ENCODE measurements at regions not wholly inside any gene's neighbourhood (a gene's known extent, or its start where the extent isn't known, plus 50 kb on each side); places are given as distances from the start of the nearest gene placed in this dataset.

DNA sequence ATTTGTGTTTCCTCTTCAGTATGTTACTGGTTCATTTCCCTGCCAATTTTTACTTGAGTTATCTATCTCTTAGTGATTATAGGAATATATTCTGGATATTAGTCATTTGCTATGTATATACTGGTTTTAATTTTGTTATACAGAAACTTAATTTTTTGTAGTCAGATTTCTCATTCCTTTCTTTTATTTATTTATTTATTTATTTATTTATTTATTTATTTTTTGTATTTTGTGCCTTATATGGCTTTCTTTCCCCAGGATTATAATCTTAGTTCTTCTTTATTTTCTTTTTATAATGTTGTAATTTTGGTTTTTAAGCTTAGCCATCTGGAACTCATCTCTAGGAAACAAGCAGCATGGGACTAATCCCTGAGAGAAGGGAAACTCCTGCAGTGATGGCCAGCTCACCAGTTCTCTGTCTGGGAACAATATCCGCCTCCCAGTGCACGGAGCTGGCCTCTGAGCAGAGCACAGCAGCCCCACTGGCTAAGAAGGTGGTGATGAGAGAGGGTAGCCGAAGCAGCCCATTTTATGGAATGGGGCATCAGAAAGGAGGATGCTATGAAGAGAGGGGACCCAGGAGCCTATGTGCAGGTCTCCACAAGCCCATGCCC lies 54.5 kb upstream of the ADORA2B start:
- ChIA-PET CTCF (no interaction called here), POLR2A (ENCODE audit: low non-redundant PET) (no interaction called here)
- no TSS peak for BruUV-seq (replicated peaks)
- no peak for TF ChIP-seq EZH2 (IDR thresholded peaks at IDR 0.05; ENCODE audit: borderline replicate concordance, low read depth, low read length, poor library complexity, severe bottlenecking)
- TF ChIP-seq, protein P1, sequence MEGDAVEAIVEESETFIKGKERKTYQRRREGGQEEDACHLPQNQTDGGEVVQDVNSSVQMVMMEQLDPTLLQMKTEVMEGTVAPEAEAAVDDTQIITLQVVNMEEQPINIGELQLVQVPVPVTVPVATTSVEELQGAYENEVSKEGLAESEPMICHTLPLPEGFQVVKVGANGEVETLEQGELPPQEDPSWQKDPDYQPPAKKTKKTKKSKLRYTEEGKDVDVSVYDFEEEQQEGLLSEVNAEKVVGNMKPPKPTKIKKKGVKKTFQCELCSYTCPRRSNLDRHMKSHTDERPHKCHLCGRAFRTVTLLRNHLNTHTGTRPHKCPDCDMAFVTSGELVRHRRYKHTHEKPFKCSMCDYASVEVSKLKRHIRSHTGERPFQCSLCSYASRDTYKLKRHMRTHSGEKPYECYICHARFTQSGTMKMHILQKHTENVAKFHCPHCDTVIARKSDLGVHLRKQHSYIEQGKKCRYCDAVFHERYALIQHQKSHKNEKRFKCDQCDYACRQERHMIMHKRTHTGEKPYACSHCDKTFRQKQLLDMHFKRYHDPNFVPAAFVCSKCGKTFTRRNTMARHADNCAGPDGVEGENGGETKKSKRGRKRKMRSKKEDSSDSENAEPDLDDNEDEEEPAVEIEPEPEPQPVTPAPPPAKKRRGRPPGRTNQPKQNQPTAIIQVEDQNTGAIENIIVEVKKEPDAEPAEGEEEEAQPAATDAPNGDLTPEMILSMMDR (conservative IDR thresholded peaks at IDR 0.05; ENCODE audit: low read depth, low read length) = no peak
- no peak overlapping the region for H3K27ac ChIP-seq (ENCODE audit: low read depth, low read length, poor library complexity, severe bottlenecking)
- intact Hi-C loops (cut with micrococcal nuclease; ENCODE audit: unreplicated experiment) = no loop called here
- H3K27me3 ChIP-seq (replicated peaks; ENCODE audit: insufficient read depth, low read depth, low read length, poor library complexity) = no peaks in the 10 kb centered on the region
- H3K9me3 ChIP-seq (ENCODE audit: low read depth, low read length, poor library complexity, severe bottlenecking) = no peaks in the 10 kb centered on the region
- H3K4me3 ChIP-seq (ENCODE audit: low read depth, low read length, poor library complexity, severe bottlenecking) = no peak overlapping the region
- H3K36me3 ChIP-seq (ENCODE audit: insufficient read depth, low read length, poor library complexity, severe bottlenecking) = no peaks in the 10 kb centered on the region
- peaks cover 10% of the 10 kb centered on the region for H3K4me1 ChIP-seq (ENCODE audit: insufficient read depth, low read length, poor library complexity, severe bottlenecking)
- DNase-seq (ENCODE audit: low spot score) = peak; percentile 70

DNA sequence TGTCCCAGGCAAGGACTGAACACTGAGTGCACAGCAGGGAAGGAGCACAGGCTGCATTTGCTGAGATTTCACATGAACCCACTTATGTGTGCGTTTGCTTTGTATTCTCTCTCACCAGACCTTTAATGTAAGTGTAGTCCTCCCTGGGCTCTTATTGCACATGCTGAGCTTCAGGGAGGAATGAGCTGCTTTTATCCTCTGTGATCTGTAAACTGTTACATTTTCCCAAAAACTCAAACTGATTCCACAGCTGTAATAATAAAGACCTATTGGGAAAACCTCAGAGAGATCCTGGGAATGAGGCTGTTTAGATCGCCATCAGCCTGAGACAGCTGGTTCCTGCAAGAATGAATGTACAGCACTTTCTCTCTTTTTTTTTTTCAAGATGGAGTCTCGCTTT lies 53.6 kb upstream of the ADORA2B start:
- Histone ChIP-seq H3K36me3 (ENCODE audit: insufficient read depth, low read length, poor library complexity, severe bottlenecking) (no peaks in the 10 kb centered on the region), H3K27me3 (replicated peaks; ENCODE audit: insufficient read depth, low read depth, low read length, poor library complexity) (no peaks in the 10 kb centered on the region), H3K9me3 (ENCODE audit: low read depth, low read length, poor library complexity, severe bottlenecking) (no peaks in the 10 kb centered on the region), H3K4me3 (ENCODE audit: low read depth, low read length, poor library complexity, severe bottlenecking) (no peak overlapping the region), H3K4me1 (ENCODE audit: insufficient read depth, low read length, poor library complexity, severe bottlenecking) (peaks cover 10% of the 10 kb centered on the region), H3K27ac (ENCODE audit: low read depth, low read length, poor library complexity, severe bottlenecking) (no peak overlapping the region)
- no peak for TF ChIP-seq EZH2 (IDR thresholded peaks at IDR 0.05; ENCODE audit: borderline replicate concordance, low read depth, low read length, poor library complexity, severe bottlenecking)
- TF ChIP-seq, protein P1 (conservative IDR thresholded peaks at IDR 0.05; ENCODE audit: low read depth, low read length) = no peak
- no TSS peak for BruUV-seq (replicated peaks)
- ChIA-PET CTCF (no interaction called here), POLR2A (ENCODE audit: low non-redundant PET) (no interaction called here)
- no peak for DNase-seq (ENCODE audit: low spot score)
- intact Hi-C loops (cut with micrococcal nuclease; ENCODE audit: unreplicated experiment) = no loop called here

DNA sequence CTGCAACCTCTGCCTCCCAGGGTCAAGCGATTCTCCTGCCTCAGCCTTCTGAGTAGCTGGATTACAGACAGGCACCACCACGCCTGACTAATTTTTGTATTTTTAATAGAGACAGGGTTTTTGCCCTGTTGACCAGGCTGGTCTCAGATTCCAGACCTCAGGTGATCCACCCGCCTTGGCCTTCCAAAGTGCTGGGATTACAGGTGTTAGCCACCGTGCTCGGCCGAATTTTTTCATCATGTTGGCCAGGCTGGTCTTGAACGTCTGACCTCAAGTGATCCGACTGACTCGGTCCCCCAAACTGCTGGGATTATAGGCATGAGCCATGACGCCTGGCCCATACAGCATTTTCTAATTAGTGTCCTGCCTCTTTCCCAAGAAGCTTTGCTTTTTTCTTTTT lies 52.7 kb upstream of the ADORA2B start:
- Histone ChIP-seq H3K4me1 (ENCODE audit: insufficient read depth, low read length, poor library complexity, severe bottlenecking) (peaks cover 10% of the 10 kb centered on the region), H3K36me3 (ENCODE audit: insufficient read depth, low read length, poor library complexity, severe bottlenecking) (no peaks in the 10 kb centered on the region), H3K9me3 (ENCODE audit: low read depth, low read length, poor library complexity, severe bottlenecking) (no peaks in the 10 kb centered on the region), H3K27me3 (replicated peaks; ENCODE audit: insufficient read depth, low read depth, low read length, poor library complexity) (no peaks in the 10 kb centered on the region), H3K4me3 (ENCODE audit: low read depth, low read length, poor library complexity, severe bottlenecking) (no peak overlapping the region), H3K27ac (ENCODE audit: low read depth, low read length, poor library complexity, severe bottlenecking) (no peak overlapping the region)
- BruUV-seq (replicated peaks) = no TSS peak
- TF ChIP-seq, protein P1 (conservative IDR thresholded peaks at IDR 0.05; ENCODE audit: low read depth, low read length) = no peak
- no peak for TF ChIP-seq EZH2 (IDR thresholded peaks at IDR 0.05; ENCODE audit: borderline replicate concordance, low read depth, low read length, poor library complexity, severe bottlenecking)
- DNase-seq (ENCODE audit: low spot score) = no peak
- ChIA-PET POLR2A (ENCODE audit: low non-redundant PET) (no interaction called here), CTCF (interaction anchor here (0.6 kb wide), 1 partner anchor 107 kb away, joined by 3 read pairs; no protein-coding TSS in a partner anchor)
- intact Hi-C loops (cut with micrococcal nuclease; ENCODE audit: unreplicated experiment) = no loop called here
